SK-N-SH treated with all-trans-retinoic acid at 6 μM for 48 hours (cell line): ENCODE measurements at regions not wholly inside any gene's neighbourhood (a gene's known extent, or its start where the extent isn't known, plus 50 kb on each side); places are given as distances from the start of the nearest gene placed in this dataset.

Source experiments
- ESRRG ChIP-seq: fragments of 250-450 bp; sonication (Bioruptor Pico); IDR thresholded peaks from 2 replicates; pipeline ENCODE4 v1.6.1; 2021; ENCODE audit warnings: mild to moderate bottlenecking
- PATZ1 ChIP-seq: fragments of 250-450 bp; sonication (Bioruptor Pico); IDR thresholded peaks from 2 replicates; pipeline ENCODE4 v1.8.0; 2020; ENCODE audit warnings: mild to moderate bottlenecking, moderate library complexity, borderline replicate concordance
- PPARA ChIP-seq: fragments of 250-450 bp; sonication (Bioruptor Pico); IDR thresholded peaks from 2 replicates; pipeline ENCODE4 v1.5.0; 2020; ENCODE audit warnings: mild to moderate bottlenecking, borderline replicate concordance
- RARB ChIP-seq: fragments of 250-450 bp; sonication (Bioruptor Pico); IDR thresholded peaks from 2 replicates; pipeline ENCODE4 v1.8.0; 2021; ENCODE audit warnings: mild to moderate bottlenecking, moderate library complexity
- TOX ChIP-seq: fragments of 250-450 bp; sonication (Bioruptor Pico); IDR thresholded peaks from 2 replicates; pipeline ENCODE4 v1.8.0; 2021; ENCODE audit warnings: mild to moderate bottlenecking, moderate library complexity, borderline replicate concordance

- no peak for TF ChIP-seq ESRRG (CRISPR knock-in tag)
- no peak for TF ChIP-seq PPARA (CRISPR knock-in tag)
- TF ChIP-seq PATZ1 = no peak
- TF ChIP-seq RARB = no peak
- no peak for TF ChIP-seq TOX (CRISPR knock-in tag)
Observed at GRCh38 chr11:97487387-97487786, 1097.6 kb downstream of the JRKL start.
